ENCODE measurements at regions not wholly inside any gene's neighbourhood (a gene's known extent, or its start where the extent isn't known, plus 50 kb on each side); places are given as distances from the start of the nearest gene placed in this dataset.
"Not testable (repeated sequence)": the region's sequence is repeated elsewhere in the genome, so short reads cannot be mapped to it uniquely, and the experiment has no call there.

DNA sequence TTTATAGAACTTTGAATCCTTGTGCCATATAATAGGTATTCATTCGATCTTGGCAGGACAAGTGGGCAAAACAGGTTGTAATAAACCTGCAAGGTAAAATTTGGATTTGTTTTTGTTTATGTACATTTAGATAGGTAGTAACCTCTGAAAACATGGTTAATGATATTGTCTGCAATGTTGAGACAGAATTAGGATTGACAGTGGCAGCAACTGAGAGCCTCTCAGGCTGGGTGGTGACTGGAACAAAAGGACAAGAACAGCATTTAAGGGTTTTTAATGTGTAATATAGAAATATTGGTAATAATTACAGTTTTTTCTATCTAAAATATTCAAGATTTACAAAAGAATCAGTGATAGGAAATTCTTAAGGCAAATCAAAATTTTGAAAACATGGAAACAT is 382.0 kb downstream of the TFAP2B start:
- Histone ChIP-seq H3K4me1 (ENCODE audit: control insufficient read depth in 3 of 3, insufficient read depth in 3 of 3, low read length in 3 of 3) (no peaks in the 10 kb centered on the region), H3K36me3 (ENCODE audit: control insufficient read depth in 3 of 3, insufficient read depth in 3 of 3, low read length in 3 of 3) (no peaks in the 10 kb centered on the region), H3K4me3 (ENCODE audit: low read length in 3 of 3) (no peak overlapping the region), H3K27ac (ENCODE audit: low read depth, low read length) (no peak overlapping the region), H3K27me3 (ENCODE audit: control insufficient read depth in 3 of 3, insufficient read depth in 3 of 3, low read length in 3 of 3) (no peaks in the 10 kb centered on the region), H3K9me3 (ENCODE audit: control insufficient read depth in 3 of 3, low read length in 3 of 3) (no peaks in the 10 kb centered on the region), H3K9ac (ENCODE audit: low read depth in 1 of 3, low read length in 3 of 3) (no peak overlapping the region)

DNA sequence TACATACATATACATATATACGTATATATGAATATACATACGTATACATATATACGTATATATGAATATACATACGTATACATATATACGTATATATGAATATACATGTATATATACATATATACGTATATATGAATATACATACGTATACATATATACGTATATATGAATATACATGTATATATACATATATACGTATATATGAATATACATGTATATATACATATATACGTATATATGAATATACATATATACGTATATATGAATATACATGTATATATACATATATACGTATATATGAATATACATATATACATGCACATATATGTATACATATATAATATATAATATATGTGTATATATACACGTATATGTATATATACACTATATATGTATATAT is 384.0 kb downstream of the TFAP2B start:
- H3K27me3 ChIP-seq (ENCODE audit: control insufficient read depth in 3 of 3, insufficient read depth in 3 of 3, low read length in 3 of 3); H3K27ac ChIP-seq (ENCODE audit: low read depth, low read length); H3K4me1 ChIP-seq (ENCODE audit: control insufficient read depth in 3 of 3, insufficient read depth in 3 of 3, low read length in 3 of 3); H3K36me3 ChIP-seq (ENCODE audit: control insufficient read depth in 3 of 3, insufficient read depth in 3 of 3, low read length in 3 of 3); H3K9me3 ChIP-seq (ENCODE audit: control insufficient read depth in 3 of 3, low read length in 3 of 3); H3K4me3 ChIP-seq (ENCODE audit: low read length in 3 of 3); H3K9ac ChIP-seq (ENCODE audit: low read depth in 1 of 3, low read length in 3 of 3): not testable (repeated sequence)

- no peak overlapping the region for H3K9ac ChIP-seq (ENCODE audit: low read depth in 1 of 3, low read length in 3 of 3)
- no peaks in the 10 kb centered on the region for H3K36me3 ChIP-seq (ENCODE audit: control insufficient read depth in 3 of 3, insufficient read depth in 3 of 3, low read length in 3 of 3)
- no peak overlapping the region for H3K27ac ChIP-seq (ENCODE audit: low read depth, low read length)
- H3K27me3 ChIP-seq (ENCODE audit: control insufficient read depth in 3 of 3, insufficient read depth in 3 of 3, low read length in 3 of 3), result no peaks in the 10 kb centered on the region
- H3K4me1 ChIP-seq (ENCODE audit: control insufficient read depth in 3 of 3, insufficient read depth in 3 of 3, low read length in 3 of 3), result no peaks in the 10 kb centered on the region
- no peak overlapping the region for H3K4me3 ChIP-seq (ENCODE audit: low read length in 3 of 3)
- no peaks in the 10 kb centered on the region for H3K9me3 ChIP-seq (ENCODE audit: control insufficient read depth in 3 of 3, low read length in 3 of 3)
Measured at GRCh38 chr6:51203504-51203903, 384.8 kb downstream of the TFAP2B start.

DNA sequence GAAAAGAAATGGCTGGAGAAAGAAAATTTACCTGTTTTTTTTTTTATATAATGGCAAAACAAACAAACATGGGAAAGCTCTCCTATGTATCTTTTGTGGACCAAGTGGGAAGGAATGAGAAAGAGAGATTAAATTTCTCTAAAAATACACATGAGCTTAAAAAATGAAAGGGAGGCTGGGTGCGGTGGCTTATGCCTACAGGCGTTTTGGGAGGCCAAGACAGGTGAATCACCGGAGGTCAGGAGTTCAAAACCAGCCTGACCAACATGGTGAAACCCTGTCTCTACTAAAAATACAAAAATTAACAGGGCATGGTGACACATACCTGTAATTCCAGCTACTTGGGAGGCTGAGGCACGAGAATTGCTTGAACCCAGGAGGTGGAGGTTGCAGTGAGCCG is 388.0 kb downstream of the TFAP2B start:
- not testable (repeated sequence) for H3K4me3 ChIP-seq (ENCODE audit: low read length in 3 of 3); H3K9ac ChIP-seq (ENCODE audit: low read depth in 1 of 3, low read length in 3 of 3); H3K9me3 ChIP-seq (ENCODE audit: control insufficient read depth in 3 of 3, low read length in 3 of 3); H3K27ac ChIP-seq (ENCODE audit: low read depth, low read length); H3K27me3 ChIP-seq (ENCODE audit: control insufficient read depth in 3 of 3, insufficient read depth in 3 of 3, low read length in 3 of 3); H3K36me3 ChIP-seq (ENCODE audit: control insufficient read depth in 3 of 3, insufficient read depth in 3 of 3, low read length in 3 of 3); H3K4me1 ChIP-seq (ENCODE audit: control insufficient read depth in 3 of 3, insufficient read depth in 3 of 3, low read length in 3 of 3)

- no peaks in the 10 kb centered on the region for H3K9me3 ChIP-seq (ENCODE audit: control insufficient read depth in 3 of 3, low read length in 3 of 3)
- H3K4me3 ChIP-seq (ENCODE audit: low read length in 3 of 3), result no peak overlapping the region
- no peak overlapping the region for H3K27ac ChIP-seq (ENCODE audit: low read depth, low read length)
- no peaks in the 10 kb centered on the region for H3K4me1 ChIP-seq (ENCODE audit: control insufficient read depth in 3 of 3, insufficient read depth in 3 of 3, low read length in 3 of 3)
- H3K36me3 ChIP-seq (ENCODE audit: control insufficient read depth in 3 of 3, insufficient read depth in 3 of 3, low read length in 3 of 3), result no peaks in the 10 kb centered on the region
- H3K27me3 ChIP-seq (ENCODE audit: control insufficient read depth in 3 of 3, insufficient read depth in 3 of 3, low read length in 3 of 3), result peaks cover 0 to 6% (median 0%) of the 10 kb centered on the region in 3 donors
- H3K9ac ChIP-seq (ENCODE audit: low read depth in 1 of 3, low read length in 3 of 3), result no peak overlapping the region
Measured at GRCh38 chr6:51209651-51210050, 391.0 kb downstream of the TFAP2B start.

DNA sequence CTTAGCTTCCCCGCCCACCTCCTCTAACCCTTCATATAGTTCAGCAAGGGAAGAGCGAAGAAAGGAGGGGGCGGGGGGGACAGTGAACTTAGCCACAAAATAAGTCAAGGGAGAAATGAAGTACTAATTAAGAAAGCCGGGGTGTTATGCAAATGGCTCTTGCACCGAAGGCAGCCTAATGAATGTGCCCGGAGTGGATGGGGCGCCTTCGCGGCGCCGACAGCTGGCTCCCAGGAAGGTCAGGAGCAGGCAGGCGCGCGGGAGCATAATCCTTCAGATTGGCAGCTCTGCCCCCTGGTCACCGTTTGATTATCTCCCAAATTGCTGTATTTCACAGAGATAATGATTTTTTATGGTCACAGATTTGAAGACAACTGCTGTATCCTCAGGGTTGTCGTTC is 395.1 kb downstream of the TFAP2B start:
- Histone ChIP-seq H3K4me1 (ENCODE audit: control insufficient read depth in 3 of 3, insufficient read depth in 3 of 3, low read length in 3 of 3) (no peaks in the 10 kb centered on the region), H3K36me3 (ENCODE audit: control insufficient read depth in 3 of 3, insufficient read depth in 3 of 3, low read length in 3 of 3) (no peaks in the 10 kb centered on the region), H3K4me3 (ENCODE audit: low read length in 3 of 3) (no peak overlapping the region), H3K27me3 (ENCODE audit: control insufficient read depth in 3 of 3, insufficient read depth in 3 of 3, low read length in 3 of 3) (peaks cover 0 to 6% (median 0%) of the 10 kb centered on the region in 3 donors), H3K9ac (ENCODE audit: low read depth in 1 of 3, low read length in 3 of 3) (no peak overlapping the region), H3K9me3 (ENCODE audit: control insufficient read depth in 3 of 3, low read length in 3 of 3) (no peaks in the 10 kb centered on the region), H3K27ac (ENCODE audit: low read depth, low read length) (no peak overlapping the region)

DNA sequence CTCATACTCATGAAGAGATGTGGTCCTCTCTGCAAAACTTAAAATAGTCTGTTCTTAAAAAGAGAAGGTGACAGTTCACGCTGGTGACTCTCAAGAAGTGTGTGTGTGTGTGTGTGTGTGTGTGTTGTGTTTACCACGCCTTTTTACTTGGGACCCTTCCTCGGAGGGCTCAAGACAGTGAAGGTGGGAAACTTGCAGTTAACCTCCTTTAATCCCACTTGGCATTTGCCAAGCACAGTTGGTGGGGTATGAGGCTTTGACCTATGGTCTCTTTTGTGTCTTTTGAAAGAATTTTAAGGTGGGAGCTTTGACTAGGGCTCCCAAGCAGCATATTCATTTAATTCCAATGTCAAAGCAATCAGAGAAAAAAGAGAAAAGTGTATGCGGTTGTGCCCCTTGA is 395.8 kb downstream of the TFAP2B start:
- Histone ChIP-seq H3K4me1 (ENCODE audit: control insufficient read depth in 3 of 3, insufficient read depth in 3 of 3, low read length in 3 of 3) (no peaks in the 10 kb centered on the region), H3K4me3 (ENCODE audit: low read length in 3 of 3) (no peak overlapping the region)

GRCh38 chr6:51218181-51218580 is 399.5 kb downstream of the TFAP2B start:
- peaks cover 0 to 6% (median 0%) of the 10 kb centered on the region in 3 donors for H3K27me3 ChIP-seq (ENCODE audit: control insufficient read depth in 3 of 3, insufficient read depth in 3 of 3, low read length in 3 of 3)
- H3K36me3 ChIP-seq (ENCODE audit: control insufficient read depth in 3 of 3, insufficient read depth in 3 of 3, low read length in 3 of 3), result no peaks in the 10 kb centered on the region
- no peak overlapping the region for H3K4me3 ChIP-seq (ENCODE audit: low read length in 3 of 3)
- no peaks in the 10 kb centered on the region for H3K4me1 ChIP-seq (ENCODE audit: control insufficient read depth in 3 of 3, insufficient read depth in 3 of 3, low read length in 3 of 3)
- H3K27ac ChIP-seq (ENCODE audit: low read depth, low read length), result no peak overlapping the region
- no peaks in the 10 kb centered on the region for H3K9me3 ChIP-seq (ENCODE audit: control insufficient read depth in 3 of 3, low read length in 3 of 3)
- H3K9ac ChIP-seq (ENCODE audit: low read depth in 1 of 3, low read length in 3 of 3), result no peak overlapping the region

More for the DNA sequence above, 395.8 kb downstream of the TFAP2B start:
- no peaks in the 10 kb centered on the region for H3K9me3 ChIP-seq (ENCODE audit: control insufficient read depth in 3 of 3, low read length in 3 of 3)
- peaks cover 0 to 6% (median 0%) of the 10 kb centered on the region in 3 donors for H3K27me3 ChIP-seq (ENCODE audit: control insufficient read depth in 3 of 3, insufficient read depth in 3 of 3, low read length in 3 of 3)
- no peak overlapping the region for H3K9ac ChIP-seq (ENCODE audit: low read depth in 1 of 3, low read length in 3 of 3)
- no peaks in the 10 kb centered on the region for H3K36me3 ChIP-seq (ENCODE audit: control insufficient read depth in 3 of 3, insufficient read depth in 3 of 3, low read length in 3 of 3)
- H3K27ac ChIP-seq (ENCODE audit: low read depth, low read length), result no peak overlapping the region

DNA sequence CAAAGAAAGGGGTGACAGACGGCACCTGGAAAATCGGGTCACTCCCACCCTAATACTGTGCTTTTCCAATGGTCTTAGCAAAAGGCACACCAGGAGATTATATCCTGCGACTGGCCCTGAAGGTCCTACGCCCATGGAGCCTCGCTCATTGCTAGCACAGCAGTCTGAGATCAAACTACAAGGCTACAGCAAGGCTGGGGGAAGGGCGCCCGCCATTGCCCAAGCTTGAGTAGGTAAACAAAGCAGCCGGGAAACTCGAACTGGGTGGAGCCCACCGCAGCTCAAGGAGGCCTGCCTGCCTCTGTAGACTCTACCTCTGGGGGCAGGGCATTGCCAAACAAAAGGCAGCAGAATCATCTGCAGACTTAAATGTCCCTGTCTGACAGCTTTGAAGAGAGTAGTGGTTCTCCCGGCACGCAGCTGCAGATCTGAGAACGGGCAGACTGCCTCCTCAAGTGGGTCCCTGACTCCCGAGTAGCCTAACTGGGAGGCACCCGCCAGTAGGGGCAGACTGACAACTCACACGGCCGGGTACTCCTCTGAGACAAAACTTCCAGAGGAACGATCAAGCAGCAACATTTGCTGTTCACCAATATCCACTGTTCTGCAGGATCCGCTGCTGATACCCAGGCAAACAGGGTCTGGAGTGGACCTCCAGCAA is 406.0 kb downstream of the TFAP2B start:
- not testable (repeated sequence) for H3K27me3 ChIP-seq (ENCODE audit: control insufficient read depth in 3 of 3, insufficient read depth in 3 of 3, low read length in 3 of 3); H3K4me3 ChIP-seq (ENCODE audit: low read length in 3 of 3); H3K36me3 ChIP-seq (ENCODE audit: control insufficient read depth in 3 of 3, insufficient read depth in 3 of 3, low read length in 3 of 3); H3K27ac ChIP-seq (ENCODE audit: low read depth, low read length); H3K9ac ChIP-seq (ENCODE audit: low read depth in 1 of 3, low read length in 3 of 3); H3K4me1 ChIP-seq (ENCODE audit: control insufficient read depth in 3 of 3, insufficient read depth in 3 of 3, low read length in 3 of 3); H3K9me3 ChIP-seq (ENCODE audit: control insufficient read depth in 3 of 3, low read length in 3 of 3)

- Histone ChIP-seq H3K9ac (ENCODE audit: low read depth in 1 of 3, low read length in 3 of 3) (no peak overlapping the region), H3K36me3 (ENCODE audit: control insufficient read depth in 3 of 3, insufficient read depth in 3 of 3, low read length in 3 of 3) (no peaks in the 10 kb centered on the region), H3K27ac (ENCODE audit: low read depth, low read length) (no peak overlapping the region), H3K9me3 (ENCODE audit: control insufficient read depth in 3 of 3, low read length in 3 of 3) (no peaks in the 10 kb centered on the region), H3K4me3 (ENCODE audit: low read length in 3 of 3) (no peak overlapping the region), H3K4me1 (ENCODE audit: control insufficient read depth in 3 of 3, insufficient read depth in 3 of 3, low read length in 3 of 3) (no peaks in the 10 kb centered on the region), H3K27me3 (ENCODE audit: control insufficient read depth in 3 of 3, insufficient read depth in 3 of 3, low read length in 3 of 3) (no peaks in the 10 kb centered on the region)
Measured at GRCh38 chr6:51241376-51241775, 422.7 kb downstream of the TFAP2B start.

Data from skeletal muscle tissue (tissue), 3 donors.